ENCODE measurements at regions not wholly inside any gene's neighbourhood (a gene's known extent, or its start where the extent isn't known, plus 50 kb on each side); places are given as distances from the start of the nearest gene placed in this dataset.
"Not testable (repeated sequence)": the region's sequence is repeated elsewhere in the genome, so short reads cannot be mapped to it uniquely, and the experiment has no call there.

DNA sequence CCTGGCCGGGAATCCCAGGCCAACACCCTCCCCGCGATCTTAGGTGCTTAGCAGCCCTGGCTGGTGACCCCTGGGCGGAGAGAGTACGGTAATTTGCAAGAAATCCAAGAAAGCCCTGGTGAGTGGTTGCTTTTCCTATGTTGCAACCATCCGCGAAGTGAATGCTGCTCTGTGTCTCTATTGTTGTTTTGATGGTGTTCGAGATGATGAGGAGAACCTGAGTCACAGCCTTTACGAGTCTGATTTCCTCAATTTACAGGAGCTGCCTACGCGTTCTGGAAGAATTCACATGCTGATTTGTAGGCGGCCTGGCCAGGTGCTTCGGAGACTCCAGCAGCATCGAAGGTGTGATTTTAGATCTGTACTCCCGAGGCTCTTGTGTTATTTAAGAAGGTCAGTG is 63.3 kb downstream of the TMEM235 start:
- no peak for DNase-seq
- Histone ChIP-seq H3K9me3 (no peaks in the 10 kb centered on the region), H3K36me3 (ENCODE audit: control insufficient read depth, insufficient read depth, low read length) (no peaks in the 10 kb centered on the region), H3K4me3 (ENCODE audit: low read depth, low read length) (no peak overlapping the region), H3K4me1 (peaks cover 2% of the 10 kb centered on the region; the same call in 1 of the 2 replicates), H3K27me3 (replicated peaks; ENCODE audit: control insufficient read depth, insufficient read depth, low read length) (no peaks in the 10 kb centered on the region)
- BruUV-seq (replicated peaks) = no TSS peak
- H3K4me3 Mint-ChIP-seq (ENCODE audit: unreplicated experiment) = no peak overlapping the region
- no peaks in the 10 kb centered on the region for H3K27me3 Mint-ChIP-seq (ENCODE audit: insufficient read depth, unreplicated experiment)
- intact Hi-C loops (cut with micrococcal nuclease; ENCODE audit: unreplicated experiment) = no loop called here
- H3K4me1 Mint-ChIP-seq (ENCODE audit: low read depth, unreplicated experiment) = no peaks in the 10 kb centered on the region
- no peaks in the 10 kb centered on the region for H3K36me3 Mint-ChIP-seq (ENCODE audit: insufficient read depth, unreplicated experiment)
- H3K27ac Mint-ChIP-seq (ENCODE audit: unreplicated experiment) = no peak overlapping the region
- TF ChIP-seq, protein P1, sequence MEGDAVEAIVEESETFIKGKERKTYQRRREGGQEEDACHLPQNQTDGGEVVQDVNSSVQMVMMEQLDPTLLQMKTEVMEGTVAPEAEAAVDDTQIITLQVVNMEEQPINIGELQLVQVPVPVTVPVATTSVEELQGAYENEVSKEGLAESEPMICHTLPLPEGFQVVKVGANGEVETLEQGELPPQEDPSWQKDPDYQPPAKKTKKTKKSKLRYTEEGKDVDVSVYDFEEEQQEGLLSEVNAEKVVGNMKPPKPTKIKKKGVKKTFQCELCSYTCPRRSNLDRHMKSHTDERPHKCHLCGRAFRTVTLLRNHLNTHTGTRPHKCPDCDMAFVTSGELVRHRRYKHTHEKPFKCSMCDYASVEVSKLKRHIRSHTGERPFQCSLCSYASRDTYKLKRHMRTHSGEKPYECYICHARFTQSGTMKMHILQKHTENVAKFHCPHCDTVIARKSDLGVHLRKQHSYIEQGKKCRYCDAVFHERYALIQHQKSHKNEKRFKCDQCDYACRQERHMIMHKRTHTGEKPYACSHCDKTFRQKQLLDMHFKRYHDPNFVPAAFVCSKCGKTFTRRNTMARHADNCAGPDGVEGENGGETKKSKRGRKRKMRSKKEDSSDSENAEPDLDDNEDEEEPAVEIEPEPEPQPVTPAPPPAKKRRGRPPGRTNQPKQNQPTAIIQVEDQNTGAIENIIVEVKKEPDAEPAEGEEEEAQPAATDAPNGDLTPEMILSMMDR (IDR thresholded peaks at IDR 0.05; ENCODE audit: insufficient read depth in 1 of 2, low read depth in 1 of 2, low read length in 1 of 2, severe bottlenecking in 1 of 2, unreplicated experiment in 1 of 2) = no peak
- H3K9me3 Mint-ChIP-seq (ENCODE audit: unreplicated experiment) = no peaks in the 10 kb centered on the region
- POLR2A ChIA-PET = no interaction called here
- CTCF ChIA-PET = no interaction called here

DNA sequence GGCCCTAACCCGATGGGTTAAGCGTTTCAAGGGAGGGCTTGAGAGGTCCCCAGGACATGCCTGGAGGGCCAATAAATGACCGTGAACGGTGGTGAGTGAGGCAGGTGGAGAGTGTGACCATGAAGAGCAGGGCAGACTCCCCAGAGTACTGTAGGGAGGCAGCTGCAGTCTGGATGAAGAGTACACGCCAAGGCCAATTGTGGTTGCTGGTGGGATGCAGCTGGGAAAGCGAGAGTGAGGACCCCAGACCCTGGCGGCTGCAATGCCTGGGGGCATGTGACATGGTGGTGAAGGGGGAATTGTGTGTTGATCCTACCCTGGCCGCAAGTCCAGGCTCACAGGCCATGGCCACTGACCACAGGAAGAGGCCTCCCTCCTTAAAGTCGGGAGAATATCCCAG is 62.9 kb downstream of the TMEM235 start:
- intact Hi-C loops (cut with micrococcal nuclease; ENCODE audit: unreplicated experiment) = no loop called here
- no peaks in the 10 kb centered on the region for H3K27me3 Mint-ChIP-seq (ENCODE audit: insufficient read depth, unreplicated experiment)
- H3K36me3 Mint-ChIP-seq (ENCODE audit: insufficient read depth, unreplicated experiment) = no peaks in the 10 kb centered on the region
- no peaks in the 10 kb centered on the region for H3K9me3 Mint-ChIP-seq (ENCODE audit: unreplicated experiment)
- ChIA-PET CTCF (no interaction called here), POLR2A (no interaction called here)
- DNase-seq = no peak
- Histone ChIP-seq H3K36me3 (ENCODE audit: control insufficient read depth, insufficient read depth, low read length) (no peaks in the 10 kb centered on the region), H3K4me1 (peaks cover 5% of the 10 kb centered on the region; the same call in 1 of the 2 replicates), H3K4me3 (ENCODE audit: low read depth, low read length) (no peak overlapping the region), H3K27me3 (replicated peaks; ENCODE audit: control insufficient read depth, insufficient read depth, low read length) (no peaks in the 10 kb centered on the region), H3K9me3 (no peaks in the 10 kb centered on the region)
- BruUV-seq (replicated peaks) = no TSS peak
- no peak overlapping the region for H3K27ac Mint-ChIP-seq (ENCODE audit: unreplicated experiment)
- TF ChIP-seq, protein P1 (IDR thresholded peaks at IDR 0.05; ENCODE audit: insufficient read depth in 1 of 2, low read depth in 1 of 2, low read length in 1 of 2, severe bottlenecking in 1 of 2, unreplicated experiment in 1 of 2) = no peak
- no peak overlapping the region for H3K4me3 Mint-ChIP-seq (ENCODE audit: unreplicated experiment)
- H3K4me1 Mint-ChIP-seq (ENCODE audit: low read depth, unreplicated experiment) = no peaks in the 10 kb centered on the region

DNA sequence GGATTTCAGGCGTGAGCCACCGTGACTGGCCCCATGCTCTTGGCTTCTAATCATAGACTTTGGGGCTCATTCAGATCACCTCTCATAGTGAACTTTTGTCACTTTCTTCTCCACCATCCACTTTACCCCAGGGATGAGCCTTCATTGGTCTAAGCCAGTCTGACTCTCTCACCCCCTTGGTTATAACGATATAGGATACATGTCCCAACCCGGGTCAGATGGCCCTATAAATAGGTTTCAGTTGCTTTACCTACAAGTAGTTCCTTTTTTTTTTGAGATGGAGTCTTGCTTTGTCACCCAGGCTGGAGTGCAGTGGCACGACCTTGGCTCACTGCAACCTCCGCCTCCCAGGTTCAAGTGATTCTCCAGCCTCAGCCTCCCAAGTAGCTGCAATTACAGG is 61.7 kb downstream of the TMEM235 start:
- H3K27me3 Mint-ChIP-seq (ENCODE audit: insufficient read depth, unreplicated experiment); H3K9me3 ChIP-seq; H3K27ac Mint-ChIP-seq (ENCODE audit: unreplicated experiment); H3K4me3 ChIP-seq (ENCODE audit: low read depth, low read length); H3K4me1 ChIP-seq; H3K36me3 ChIP-seq (ENCODE audit: control insufficient read depth, insufficient read depth, low read length); H3K4me3 Mint-ChIP-seq (ENCODE audit: unreplicated experiment); BruUV-seq (replicated peaks); intact Hi-C loops (cut with micrococcal nuclease; ENCODE audit: unreplicated experiment); H3K27me3 ChIP-seq (replicated peaks; ENCODE audit: control insufficient read depth, insufficient read depth, low read length); POLR2A ChIA-PET; H3K9me3 Mint-ChIP-seq (ENCODE audit: unreplicated experiment); H3K4me1 Mint-ChIP-seq (ENCODE audit: low read depth, unreplicated experiment); H3K36me3 Mint-ChIP-seq (ENCODE audit: insufficient read depth, unreplicated experiment); DNase-seq: not testable (repeated sequence)
- CTCF ChIA-PET = interaction anchor here (0.8 kb wide), 1 partner anchor 15 kb away, joined by 3 read pairs; no protein-coding TSS in a partner anchor

All from Caco-2 (cell line).